ENCODE measurements at regions not wholly inside any gene's neighbourhood (a gene's known extent, or its start where the extent isn't known, plus 50 kb on each side); places are given as distances from the start of the nearest gene placed in this dataset.
A peak's percentile ranks its signal among the peaks of the same experiment; 100 is the strongest.

- DNase-seq, result no peak
Measured at GRCh38 chr3:56983427-56983826, 77.0 kb upstream of the SPATA12 start.

- DNase-seq, result no peak
Measured at GRCh38 chr3:56981445-56982230, 78.8 kb upstream of the SPATA12 start.

GRCh38 chr3:56980798-56981390, 79.6 kb upstream of the SPATA12 start:
- peak; percentile 52 for DNase-seq

- no peak for DNase-seq
Measured at GRCh38 chr3:56980243-56980642, 80.2 kb upstream of the SPATA12 start.

- DNase-seq, result no peak
Measured at GRCh38 chr3:56979791-56980190, 80.7 kb upstream of the SPATA12 start.

- no peak for DNase-seq
Measured at GRCh38 chr3:56977561-56977889, 82.9 kb upstream of the SPATA12 start.

GRCh38 chr3:56976651-56977560, 83.6 kb upstream of the SPATA12 start:
- no peak for DNase-seq

- DNase-seq, result no peak
Measured at GRCh38 chr3:56975567-56975966, 84.9 kb upstream of the SPATA12 start.

GRCh38 chr3:56974247-56974930, 86.1 kb upstream of the SPATA12 start:
- DNase-seq, result no peak

- no peak for DNase-seq
Measured at GRCh38 chr3:56971816-56972215, 88.6 kb upstream of the SPATA12 start.

- no peak for DNase-seq
Measured at GRCh38 chr3:56971261-56971660, 89.2 kb upstream of the SPATA12 start.

- DNase-seq, result no peak
Measured at GRCh38 chr3:56970461-56970879, 90.0 kb upstream of the SPATA12 start.

- DNase-seq, result no peak
Measured at GRCh38 chr3:56969851-56970250, 90.6 kb upstream of the SPATA12 start.

- DNase-seq, result no peak
Measured at GRCh38 chr3:56966509-56966908, 94.0 kb upstream of the SPATA12 start.

- DNase-seq, result no peak
Measured at GRCh38 chr3:56966104-56966503, 94.4 kb upstream of the SPATA12 start.

GRCh38 chr3:56962922-56963321, 97.5 kb upstream of the SPATA12 start:
- no peak for DNase-seq

GRCh38 chr3:56962206-56962605, 98.3 kb upstream of the SPATA12 start:
- DNase-seq, result no peak

- no peak for DNase-seq
Measured at GRCh38 chr3:56960234-56960917, 100.1 kb upstream of the SPATA12 start.

GRCh38 chr3:56958879-56959278, 101.6 kb upstream of the SPATA12 start:
- DNase-seq, result no peak

GRCh38 chr3:56957522-56957921, 102.9 kb upstream of the SPATA12 start:
- DNase-seq, result no peak

- no peak for DNase-seq
Measured at GRCh38 chr3:56956906-56957305, 103.6 kb upstream of the SPATA12 start.

GRCh38 chr3:56955492-56956111, 104.9 kb upstream of the SPATA12 start:
- no peak for DNase-seq
